ENCODE measurements at regions not wholly inside any gene's neighbourhood (a gene's known extent, or its start where the extent isn't known, plus 50 kb on each side); places are given as distances from the start of the nearest gene placed in this dataset.

- DNase-seq (no peak), ATAC-seq (ENCODE audit: low FRiP score in 2 of 2) (no peak)
- no peaks in the 10 kb centered on the region for H3K9me3 ChIP-seq
- no peaks in the 10 kb centered on the region for H3K27me3 ChIP-seq
- TF ChIP-seq POLR2A (IDR thresholded peaks at IDR 0.05), result no peak
- no peak for TF ChIP-seq POLR2AphosphoS5 (IDR thresholded peaks at IDR 0.05)
- TF ChIP-seq CTCF (IDR thresholded peaks at IDR 0.05), result no peak
- TF ChIP-seq EP300 (IDR thresholded peaks at IDR 0.05), result no peak
- no peak overlapping the region for H3K27ac ChIP-seq
- no peaks in the 10 kb centered on the region for H3K36me3 ChIP-seq
- no peaks in the 10 kb centered on the region for H3K4me1 ChIP-seq
- H3K4me3 ChIP-seq, result no peak overlapping the region
- WGBS, 2 donors, result 57 to 59% methylated on average over 10 of the region's 10 CpGs
Observed at GRCh38 chr3:66693461-66694031, 192.7 kb upstream of the LRIG1 start.

GRCh38 chr3:66702126-66702525 is 201.3 kb upstream of the LRIG1 start:
- ATAC-seq (ENCODE audit: low FRiP score in 2 of 2) (no peak), DNase-seq (no peak)
- H3K4me1 ChIP-seq, result no peaks in the 10 kb centered on the region
- no peaks in the 10 kb centered on the region for H3K9me3 ChIP-seq
- WGBS, 2 donors, result 69 to 84% methylated on average over 3 of the region's 3 CpGs
- H3K4me3 ChIP-seq, result no peak overlapping the region
- no peak for TF ChIP-seq POLR2AphosphoS5 (IDR thresholded peaks at IDR 0.05)
- no peak for TF ChIP-seq CTCF (IDR thresholded peaks at IDR 0.05)
- TF ChIP-seq EP300 (IDR thresholded peaks at IDR 0.05), result no peak
- TF ChIP-seq POLR2A (IDR thresholded peaks at IDR 0.05), result no peak
- H3K36me3 ChIP-seq, result no peaks in the 10 kb centered on the region
- H3K27me3 ChIP-seq, result no peaks in the 10 kb centered on the region
- no peak overlapping the region for H3K27ac ChIP-seq

GRCh38 chr3:66703501-66703900 is 202.7 kb upstream of the LRIG1 start:
- no peak overlapping the region for H3K4me3 ChIP-seq
- H3K9me3 ChIP-seq, result no peaks in the 10 kb centered on the region
- H3K4me1 ChIP-seq, result no peaks in the 10 kb centered on the region

GRCh38 chr3:66705076-66705475 is 204.3 kb upstream of the LRIG1 start:
- 76 to 81% methylated on average over 2 of the region's 2 CpGs for WGBS, 2 donors
- Histone ChIP-seq H3K4me3 (no peak overlapping the region), H3K27me3 (no peaks in the 10 kb centered on the region), H3K9me3 (no peaks in the 10 kb centered on the region), H3K4me1 (no peaks in the 10 kb centered on the region), H3K27ac (no peak overlapping the region), H3K36me3 (no peaks in the 10 kb centered on the region)
- TF ChIP-seq POLR2A (IDR thresholded peaks at IDR 0.05), result no peak
- TF ChIP-seq EP300 (IDR thresholded peaks at IDR 0.05), result no peak
- TF ChIP-seq CTCF (IDR thresholded peaks at IDR 0.05), result no peak
- no peak for TF ChIP-seq POLR2AphosphoS5 (IDR thresholded peaks at IDR 0.05)
- ATAC-seq (ENCODE audit: low FRiP score in 2 of 2) (no peak), DNase-seq (no peak)

More at GRCh38 chr3:66703501-66703900, 202.7 kb upstream of the LRIG1 start:
- H3K27me3 ChIP-seq, result no peaks in the 10 kb centered on the region
- ATAC-seq (ENCODE audit: low FRiP score in 2 of 2) (no peak), DNase-seq (no peak)
- no peaks in the 10 kb centered on the region for H3K36me3 ChIP-seq
- no peak overlapping the region for H3K27ac ChIP-seq
- WGBS, 2 donors, result 77 to 83% methylated on average over 2 of the region's 2 CpGs
- TF ChIP-seq CTCF (IDR thresholded peaks at IDR 0.05), result no peak
- no peak for TF ChIP-seq EP300 (IDR thresholded peaks at IDR 0.05)
- TF ChIP-seq POLR2AphosphoS5 (IDR thresholded peaks at IDR 0.05), result no peak
- no peak for TF ChIP-seq POLR2A (IDR thresholded peaks at IDR 0.05)

GRCh38 chr3:66706890-66707289 is 206.1 kb upstream of the LRIG1 start:
- no peaks in the 10 kb centered on the region for H3K27me3 ChIP-seq
- H3K36me3 ChIP-seq, result no peaks in the 10 kb centered on the region
- no peak for DNase-seq
- no peak overlapping the region for H3K27ac ChIP-seq
- no peak for ATAC-seq (ENCODE audit: low FRiP score in 2 of 2)
- no peaks in the 10 kb centered on the region for H3K9me3 ChIP-seq
- no peak for TF ChIP-seq CTCF (IDR thresholded peaks at IDR 0.05)
- no peak for TF ChIP-seq POLR2AphosphoS5 (IDR thresholded peaks at IDR 0.05)
- no peak for TF ChIP-seq POLR2A (IDR thresholded peaks at IDR 0.05)
- no peak for TF ChIP-seq EP300 (IDR thresholded peaks at IDR 0.05)
- WGBS, 2 donors, result 93 to 95% methylated on average over 3 of the region's 3 CpGs
- no peaks in the 10 kb centered on the region for H3K4me1 ChIP-seq
- H3K4me3 ChIP-seq, result no peak overlapping the region
